HEK293 (cell line): ENCODE measurements at regions not wholly inside any gene's neighbourhood (a gene's known extent, or its start where the extent isn't known, plus 50 kb on each side); places are given as distances from the start of the nearest gene placed in this dataset.

Experiments used
- CTCF ChIA-PET: fragments of 350-600 bp; formaldehyde crosslinking; extraction: SDS; loops from one replicate; lab custom pipeline; 2021; ENCODE audit warnings: antibody characterized with exemption; lab: Yijun Ruan, JAX
- POLR2A ChIA-PET: fragments of 300-600 bp; formaldehyde crosslinking; extraction: SDS; loops from one replicate; lab custom pipeline; 2020; ENCODE audit warnings: antibody characterized with exemption, inconsistent platforms; lab: Yijun Ruan, JAX
- H3K27ac ChIP-seq: fragments of 200-500 bp; sonication (Bioruptor generic); 2 replicates; pipeline ENCODE4 v1.5.1; 2014; ENCODE audit warnings: low read depth, low read length, control low read depth, inconsistent platforms; ENCODE audit errors: extremely low read depth
- H3K36me3 ChIP-seq, 2 experiments: fragments of 200-500 bp in 1 of 2; sonication (Bioruptor generic) in 1 of 2; 1 replicate in 1 of 2; 2 replicates in 1 of 2; pipeline ENCODE4 v1.5.1; 2014 to 2017; ENCODE audit warnings: inconsistent platforms in 2 of 2, low read length in 2 of 2; ENCODE audit not compliant: control insufficient read depth in 2 of 2, insufficient read depth in 1 of 2
- H3K4me1 ChIP-seq: fragments of 200-500 bp; sonication (Bioruptor generic); 2 replicates; pipeline ENCODE4 v1.5.1; 2014; ENCODE audit warnings: mild to moderate bottlenecking, low read length, inconsistent platforms; ENCODE audit not compliant: control insufficient read depth, insufficient read depth
- H3K4me3 ChIP-seq: 2 replicates; pipeline ENCODE4 v1.5.1; 2011; ENCODE audit warnings: low read depth, mild to moderate bottlenecking, control low read depth, low read length, moderate library complexity
- H3K9me3 ChIP-seq: fragments of 200-500 bp; sonication (Bioruptor generic); 2 replicates; pipeline ENCODE4 v1.5.1; 2014; ENCODE audit warnings: low read depth, low read length, inconsistent platforms; ENCODE audit not compliant: control insufficient read depth, insufficient read depth
- MZF1 ChIP-seq: fragments of 450-650 bp; formaldehyde crosslinking; IDR thresholded peaks from 2 replicates; pipeline ENCODE4 v1.5.1; 2017; ENCODE audit warnings: missing biosample characterization, missing genetic modification characterization, borderline replicate concordance
- OSR2 ChIP-seq: fragments of 450-650 bp; formaldehyde crosslinking; IDR thresholded peaks from 2 replicates; pipeline ENCODE4 v1.5.1; 2016; ENCODE audit warnings: missing biosample characterization, missing genetic modification characterization
- PRDM2 ChIP-seq: fragments of 450-650 bp; formaldehyde crosslinking; IDR thresholded peaks from 2 replicates; pipeline ENCODE4 v1.5.1; 2016; ENCODE audit warnings: missing biosample characterization, missing genetic modification characterization, borderline replicate concordance
- PRDM6 ChIP-seq: fragments of 450-650 bp; formaldehyde crosslinking; IDR thresholded peaks from 2 replicates; pipeline ENCODE4 v1.5.1; 2017; ENCODE audit warnings: missing biosample characterization, missing genetic modification characterization
- RBAK ChIP-seq: fragments of 450-650 bp; formaldehyde crosslinking; IDR thresholded peaks from 2 replicates; pipeline ENCODE4 v1.5.1; 2016; ENCODE audit warnings: missing biosample characterization, missing genetic modification characterization
- ZFP3 ChIP-seq: fragments of 450-650 bp; formaldehyde crosslinking; IDR thresholded peaks from 2 replicates; pipeline ENCODE4 v1.5.1; 2016; ENCODE audit warnings: low read depth, missing biosample characterization, missing genetic modification characterization
- ZNF121 ChIP-seq: fragments of 450-650 bp; formaldehyde crosslinking; IDR thresholded peaks from 2 replicates; pipeline ENCODE4 v1.5.1; 2016; ENCODE audit warnings: missing biosample characterization, missing genetic modification characterization
- ZNF133 ChIP-seq: fragments of 450-650 bp; formaldehyde crosslinking; IDR thresholded peaks from 2 replicates; pipeline ENCODE4 v1.5.1; 2016; ENCODE audit warnings: missing biosample characterization, missing genetic modification characterization
- ZNF155 ChIP-seq: fragments of 450-650 bp; formaldehyde crosslinking; IDR thresholded peaks from 2 replicates; pipeline ENCODE4 v1.5.1; 2016; ENCODE audit warnings: missing biosample characterization, missing genetic modification characterization
- ZNF16 ChIP-seq: fragments of 450-650 bp; formaldehyde crosslinking; IDR thresholded peaks from 2 replicates; pipeline ENCODE4 v1.5.1; 2016; ENCODE audit warnings: low read depth, missing biosample characterization, missing genetic modification characterization
- ZNF548 ChIP-seq: fragments of 450-650 bp; formaldehyde crosslinking; IDR thresholded peaks from 2 replicates; pipeline ENCODE4 v1.5.1; 2016; ENCODE audit warnings: missing biosample characterization, missing genetic modification characterization
- ZNF654 ChIP-seq: fragments of 450-650 bp; formaldehyde crosslinking; IDR thresholded peaks from 2 replicates; pipeline ENCODE4 v1.5.1; 2016; ENCODE audit warnings: low read depth, missing biosample characterization, missing genetic modification characterization
- ZNF791 ChIP-seq: fragments of 450-650 bp; formaldehyde crosslinking; IDR thresholded peaks from 2 replicates; pipeline ENCODE4 v1.5.1; 2016; ENCODE audit warnings: missing biosample characterization, missing genetic modification characterization
- TF ChIP-seq, protein P1 (sequence below): fragments of 450-650 bp; formaldehyde crosslinking; IDR thresholded peaks from 2 replicates; pipeline ENCODE4 v1.5.1; 2016; ENCODE audit warnings: missing biosample characterization, missing genetic modification characterization

- no peak overlapping the region for H3K4me3 ChIP-seq
- POLR2A ChIA-PET: no interaction called here
- H3K9me3 ChIP-seq: no peaks in the 10 kb centered on the region
- H3K27ac ChIP-seq: no peak overlapping the region
- CTCF ChIA-PET: no interaction called here
- H3K36me3 ChIP-seq: no peaks in the 10 kb centered on the region
- H3K4me1 ChIP-seq: no peaks in the 10 kb centered on the region
- no peak for TF ChIP-seq ZNF548 (tag by site-specific recombination)
- TF ChIP-seq ZNF791 (tag by site-specific recombination): no peak
- no peak for TF ChIP-seq ZNF121
- no peak for TF ChIP-seq ZFP3 (tag by site-specific recombination)
- no peak for TF ChIP-seq PRDM2 (tag by site-specific recombination)
Observed at GRCh38 chr1:100604372-100604771, 66.4 kb downstream of the GPR88 start.

GRCh38 chr1:100606438-100606837 is 68.5 kb downstream of the GPR88 start:
- CTCF ChIA-PET: interaction anchor here (0.7 to 2.1 kb wide), 6 partner anchors 10 to 1488 kb away, joined by 3 to 16 read pairs (median 6); no protein-coding TSS in a partner anchor
- no peak overlapping the region for H3K27ac ChIP-seq
- no peaks in the 10 kb centered on the region for H3K36me3 ChIP-seq
- no peak overlapping the region for H3K4me3 ChIP-seq
- no peaks in the 10 kb centered on the region for H3K9me3 ChIP-seq
- TF ChIP-seq ZNF133 (tag by site-specific recombination): no peak
- no peak for TF ChIP-seq OSR2 (tag by site-specific recombination)
- no peak for TF ChIP-seq MZF1
- peak; percentile 41 for TF ChIP-seq ZNF654 (tag by site-specific recombination)
- no peak for TF ChIP-seq PRDM6 (tag by site-specific recombination)
- TF ChIP-seq, protein P1, sequence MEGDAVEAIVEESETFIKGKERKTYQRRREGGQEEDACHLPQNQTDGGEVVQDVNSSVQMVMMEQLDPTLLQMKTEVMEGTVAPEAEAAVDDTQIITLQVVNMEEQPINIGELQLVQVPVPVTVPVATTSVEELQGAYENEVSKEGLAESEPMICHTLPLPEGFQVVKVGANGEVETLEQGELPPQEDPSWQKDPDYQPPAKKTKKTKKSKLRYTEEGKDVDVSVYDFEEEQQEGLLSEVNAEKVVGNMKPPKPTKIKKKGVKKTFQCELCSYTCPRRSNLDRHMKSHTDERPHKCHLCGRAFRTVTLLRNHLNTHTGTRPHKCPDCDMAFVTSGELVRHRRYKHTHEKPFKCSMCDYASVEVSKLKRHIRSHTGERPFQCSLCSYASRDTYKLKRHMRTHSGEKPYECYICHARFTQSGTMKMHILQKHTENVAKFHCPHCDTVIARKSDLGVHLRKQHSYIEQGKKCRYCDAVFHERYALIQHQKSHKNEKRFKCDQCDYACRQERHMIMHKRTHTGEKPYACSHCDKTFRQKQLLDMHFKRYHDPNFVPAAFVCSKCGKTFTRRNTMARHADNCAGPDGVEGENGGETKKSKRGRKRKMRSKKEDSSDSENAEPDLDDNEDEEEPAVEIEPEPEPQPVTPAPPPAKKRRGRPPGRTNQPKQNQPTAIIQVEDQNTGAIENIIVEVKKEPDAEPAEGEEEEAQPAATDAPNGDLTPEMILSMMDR (tag by site-specific recombination): peak; percentile 44; the same call in 1 of the 2 replicates
- no peak for TF ChIP-seq ZNF16
- TF ChIP-seq ZNF155: no peak
- no peak for TF ChIP-seq RBAK (tag by site-specific recombination)
- no peaks in the 10 kb centered on the region for H3K4me1 ChIP-seq
- POLR2A ChIA-PET: no interaction called here
